AG04449 (cell line): ENCODE measurements at regions not wholly inside any gene's neighbourhood (a gene's known extent, or its start where the extent isn't known, plus 50 kb on each side); places are given as distances from the start of the nearest gene placed in this dataset.

Source experiments
- CTCF ChIA-PET: fragments of 350-600 bp; formaldehyde crosslinking; extraction: SDS; loops from one replicate; lab custom pipeline; 2021; ENCODE audit warnings: antibody characterized with exemption; lab: Yijun Ruan, JAX
- POLR2A ChIA-PET: fragments of 400-600, 350-600 bp; formaldehyde crosslinking; extraction: SDS; loops from one replicate; lab custom pipeline; 2020; ENCODE audit warnings: antibody characterized with exemption, inconsistent platforms; lab: Yijun Ruan, JAX
- DNase-seq: peaks from one replicate; pipeline ENCODE4 v3.0.0-alpha.2; 2010; ENCODE audit warnings: low read depth, low spot score
- H3K4me3 ChIP-seq: 2 replicates; pipeline ENCODE4 v1.5.1; 2011; ENCODE audit warnings: low read depth, mild to moderate bottlenecking, control low read depth, low read length
- TF ChIP-seq, protein P1 (sequence below): IDR thresholded peaks from one replicate; pipeline ENCODE4 v1.5.1; 2011; ENCODE audit warnings: mild to moderate bottlenecking, moderate library complexity, low read length, control low read depth, inconsistent platforms; ENCODE audit not compliant: insufficient read depth; ENCODE audit errors: missing control alignments

DNA sequence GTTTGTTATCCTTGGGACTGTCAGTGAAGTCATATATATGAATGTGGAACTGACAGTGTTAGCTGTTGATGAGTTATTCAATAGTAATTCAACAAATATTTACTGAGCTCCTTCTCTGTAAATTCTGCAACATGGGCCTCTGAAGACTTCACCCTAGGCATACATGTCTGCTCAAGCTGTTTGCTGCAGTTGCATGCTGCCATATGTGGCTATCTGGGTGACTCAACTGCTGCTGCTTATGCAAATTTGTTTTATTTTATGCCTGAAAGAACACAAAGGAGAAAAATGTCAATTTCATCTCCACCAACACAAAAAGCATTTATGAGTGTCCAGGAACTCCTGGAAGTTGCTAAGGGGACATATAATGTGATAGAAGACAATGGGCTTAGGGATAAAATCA, 417.6 kb downstream of the AASDHPPT start:
- TF ChIP-seq, protein P1, sequence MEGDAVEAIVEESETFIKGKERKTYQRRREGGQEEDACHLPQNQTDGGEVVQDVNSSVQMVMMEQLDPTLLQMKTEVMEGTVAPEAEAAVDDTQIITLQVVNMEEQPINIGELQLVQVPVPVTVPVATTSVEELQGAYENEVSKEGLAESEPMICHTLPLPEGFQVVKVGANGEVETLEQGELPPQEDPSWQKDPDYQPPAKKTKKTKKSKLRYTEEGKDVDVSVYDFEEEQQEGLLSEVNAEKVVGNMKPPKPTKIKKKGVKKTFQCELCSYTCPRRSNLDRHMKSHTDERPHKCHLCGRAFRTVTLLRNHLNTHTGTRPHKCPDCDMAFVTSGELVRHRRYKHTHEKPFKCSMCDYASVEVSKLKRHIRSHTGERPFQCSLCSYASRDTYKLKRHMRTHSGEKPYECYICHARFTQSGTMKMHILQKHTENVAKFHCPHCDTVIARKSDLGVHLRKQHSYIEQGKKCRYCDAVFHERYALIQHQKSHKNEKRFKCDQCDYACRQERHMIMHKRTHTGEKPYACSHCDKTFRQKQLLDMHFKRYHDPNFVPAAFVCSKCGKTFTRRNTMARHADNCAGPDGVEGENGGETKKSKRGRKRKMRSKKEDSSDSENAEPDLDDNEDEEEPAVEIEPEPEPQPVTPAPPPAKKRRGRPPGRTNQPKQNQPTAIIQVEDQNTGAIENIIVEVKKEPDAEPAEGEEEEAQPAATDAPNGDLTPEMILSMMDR, result no peak
- POLR2A ChIA-PET, result interaction anchor here (1.1 kb wide), 1 partner anchor 96 kb away, joined by 3 read pairs; no protein-coding TSS in a partner anchor
- H3K4me3 ChIP-seq, result no peak overlapping the region
- CTCF ChIA-PET, result interaction anchor here (1.5 kb wide), 1 partner anchor 18 kb away, joined by 3 read pairs; no protein-coding TSS in a partner anchor
- DNase-seq, result no peak

DNA sequence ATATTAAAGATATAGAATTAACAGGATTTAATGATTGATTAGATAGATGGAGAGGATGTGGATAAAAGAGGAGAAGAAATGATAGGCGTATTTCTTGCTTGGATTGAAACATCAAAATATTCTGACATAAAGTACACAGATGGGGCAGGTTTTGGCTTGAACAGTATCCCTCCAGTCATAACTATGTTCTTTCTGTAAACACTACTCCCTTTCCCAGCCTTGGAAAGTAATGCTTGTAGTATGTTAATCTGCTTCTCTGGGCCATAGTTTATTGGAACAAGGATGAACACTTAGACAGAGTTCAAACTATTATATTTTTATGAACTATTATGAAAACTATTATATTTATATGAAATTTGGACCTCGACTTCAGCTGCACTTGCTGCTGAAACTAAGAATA, 419.2 kb downstream of the AASDHPPT start:
- DNase-seq, result no peak
- no peak overlapping the region for H3K4me3 ChIP-seq
- ChIA-PET CTCF (no interaction called here), POLR2A (no interaction called here)
- TF ChIP-seq, protein P1, result no peak

DNA sequence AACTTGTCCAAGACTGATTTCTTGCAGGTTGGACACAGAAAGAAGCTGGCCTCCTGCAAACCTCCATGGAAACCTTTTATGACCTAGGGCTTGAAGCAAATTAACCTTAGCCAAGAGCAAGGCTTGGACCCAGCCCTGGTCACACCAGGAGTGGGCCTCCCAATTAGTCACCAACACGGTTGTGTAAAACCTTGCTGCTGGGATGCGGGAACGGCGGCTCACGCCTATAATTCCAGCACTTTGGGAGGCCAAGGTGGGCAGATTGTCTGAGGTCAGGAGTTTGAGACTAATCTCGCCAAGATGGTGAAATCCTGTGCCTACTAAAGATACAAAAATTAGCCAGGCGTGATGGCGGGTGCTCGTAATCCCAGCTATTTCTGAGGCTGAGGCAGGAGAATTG, 419.9 kb downstream of the AASDHPPT start:
- DNase-seq, result no peak
- ChIA-PET POLR2A (no interaction called here), CTCF (no interaction called here)
- TF ChIP-seq, protein P1, result no peak
- no peak overlapping the region for H3K4me3 ChIP-seq

DNA sequence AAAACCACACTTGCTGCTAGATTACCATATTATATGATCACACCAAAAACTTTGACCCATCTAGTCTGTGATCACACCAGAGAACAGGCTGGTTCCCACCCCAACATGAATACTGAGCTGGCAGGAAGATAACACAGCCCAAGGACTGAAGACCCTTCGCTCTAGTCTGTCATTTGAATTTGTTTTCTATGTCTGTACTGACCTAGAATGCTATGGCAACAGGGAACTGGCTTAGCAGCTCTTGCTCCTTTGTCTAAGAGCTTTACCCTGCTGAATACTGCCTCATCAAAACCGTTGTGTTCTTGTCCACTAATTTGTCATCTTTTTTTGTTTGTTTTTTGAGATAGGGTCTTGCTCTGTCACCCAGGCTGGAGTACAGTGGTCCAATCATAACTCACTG, 420.4 kb downstream of the AASDHPPT start:
- POLR2A ChIA-PET, result no interaction called here
- CTCF ChIA-PET, result no interaction called here
- TF ChIP-seq, protein P1, result no peak
- H3K4me3 ChIP-seq, result no peak overlapping the region
- no peak for DNase-seq

DNA sequence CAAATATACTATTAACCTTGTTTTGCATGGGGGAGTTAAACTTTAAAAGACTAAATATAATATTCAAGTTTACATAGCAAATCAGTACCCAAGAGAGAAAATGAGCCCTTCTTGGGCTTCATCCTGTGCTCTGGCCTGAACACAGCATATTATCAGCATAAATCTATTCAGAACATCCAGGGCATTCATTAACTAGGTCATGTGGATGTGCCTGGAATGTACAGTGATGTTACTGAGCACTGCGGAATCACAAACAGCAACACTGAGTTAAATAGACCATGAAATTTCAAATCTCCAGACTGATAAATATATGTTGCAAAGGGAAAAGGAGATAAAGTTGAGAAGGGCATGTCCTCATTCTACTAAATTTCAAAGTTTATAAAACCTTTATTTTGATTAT, 426.4 kb downstream of the AASDHPPT start:
- TF ChIP-seq, protein P1, result no peak
- ChIA-PET CTCF (no interaction called here), POLR2A (no interaction called here)
- no peak for DNase-seq
- H3K4me3 ChIP-seq, result no peak overlapping the region

DNA sequence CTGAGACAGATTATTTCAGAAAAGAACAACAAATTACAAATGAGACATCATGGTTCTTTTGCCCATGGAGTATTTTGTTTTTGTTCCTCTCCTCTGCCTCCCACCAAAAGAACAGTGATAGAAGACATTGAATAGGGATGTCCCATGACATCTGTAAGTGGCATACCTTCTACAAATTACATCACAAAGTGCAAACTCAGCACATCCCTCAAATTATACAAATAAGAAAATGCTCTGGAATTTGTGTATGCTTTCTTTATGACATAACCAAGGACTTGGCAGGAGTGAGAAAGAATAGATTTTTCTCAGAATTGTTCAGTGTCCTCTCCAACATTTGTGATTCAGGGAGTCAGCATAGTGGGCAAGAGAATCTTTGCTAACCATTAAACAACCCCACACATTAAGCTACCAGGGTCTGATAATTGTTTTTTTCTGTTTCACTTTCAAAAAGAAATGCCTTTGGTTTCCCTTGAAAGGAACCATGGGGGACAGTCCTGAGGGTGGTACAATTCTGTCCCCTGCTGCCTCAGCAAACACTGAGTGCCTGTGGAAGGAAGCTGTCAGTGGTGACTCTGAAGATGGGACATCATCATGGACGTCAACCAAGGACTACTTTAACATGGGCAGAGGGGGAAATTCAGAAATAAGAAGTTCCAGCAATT, 430.3 kb downstream of the AASDHPPT start:
- H3K4me3 ChIP-seq, result no peak overlapping the region
- TF ChIP-seq, protein P1, result no peak
- ChIA-PET POLR2A (no interaction called here), CTCF (no interaction called here)
- DNase-seq, result no peak
